ENCODE measurements at regions not wholly inside any gene's neighbourhood (a gene's known extent, or its start where the extent isn't known, plus 50 kb on each side); places are given as distances from the start of the nearest gene placed in this dataset.
A peak's percentile ranks its signal among the peaks of the same experiment; 100 is the strongest.
"Not testable (repeated sequence)": the region's sequence is repeated elsewhere in the genome, so short reads cannot be mapped to it uniquely, and the experiment has no call there.

DNA sequence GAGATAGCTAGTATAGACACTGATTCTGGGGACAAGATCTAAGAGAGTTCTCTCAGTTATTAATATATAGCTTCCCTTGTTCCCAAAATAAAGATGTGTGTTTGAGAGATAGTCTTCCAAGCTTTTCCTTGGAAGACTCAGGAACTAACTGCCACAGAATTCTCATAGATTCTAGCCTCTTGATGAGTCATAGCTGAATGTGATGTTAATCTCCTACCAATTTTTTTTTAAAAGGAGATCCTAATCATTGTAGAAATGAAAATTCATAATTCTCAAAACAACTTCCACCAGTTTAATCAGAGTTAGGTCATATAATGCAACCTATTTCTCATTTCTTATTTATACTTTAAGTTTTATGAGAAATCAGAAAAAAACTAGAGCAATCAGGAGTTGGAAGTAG, 148.8 kb downstream of the JRKL start:
- H3K9me3 Mint-ChIP-seq (ENCODE audit: low read depth): no peaks in the 10 kb centered on the region
- no peak overlapping the region for H3K27ac Mint-ChIP-seq
- no peaks in the 10 kb centered on the region for H3K36me3 Mint-ChIP-seq
- no peak for ATAC-seq
- no peak overlapping the region for H3K4me3 Mint-ChIP-seq
- CTCF ChIA-PET: no interaction called here
- peaks cover 4% of the 10 kb centered on the region for H3K27me3 Mint-ChIP-seq
- DNase-seq: no peak
- no peaks in the 10 kb centered on the region for H3K4me1 Mint-ChIP-seq

DNA sequence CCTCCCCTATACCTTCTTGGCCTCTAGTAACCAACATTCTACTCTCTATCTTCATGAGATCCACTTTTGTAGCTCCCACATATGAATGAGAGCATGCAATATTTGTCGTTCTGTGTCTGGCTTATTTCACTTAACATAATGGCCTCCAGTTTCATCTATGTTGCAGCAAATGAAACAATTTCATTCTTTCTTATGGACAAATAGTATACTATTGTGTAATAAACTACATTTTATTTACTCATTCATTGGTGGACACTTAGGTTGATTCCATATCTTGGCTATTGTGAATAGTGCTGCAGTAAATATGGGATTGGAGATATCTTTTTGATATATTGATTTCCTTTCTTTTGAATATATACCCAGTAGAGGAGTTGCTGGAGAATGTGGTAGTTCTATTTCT, 151.1 kb downstream of the JRKL start:
- Mint-ChIP-seq H3K36me3 (no peaks in the 10 kb centered on the region), H3K4me3 (no peak overlapping the region), H3K27me3 (peaks cover 4% of the 10 kb centered on the region), H3K9me3 (ENCODE audit: low read depth) (no peaks in the 10 kb centered on the region), H3K27ac (no peak overlapping the region), H3K4me1 (no peaks in the 10 kb centered on the region)
- ATAC-seq (no peak), DNase-seq (no peak)
- CTCF ChIA-PET: no interaction called here

DNA sequence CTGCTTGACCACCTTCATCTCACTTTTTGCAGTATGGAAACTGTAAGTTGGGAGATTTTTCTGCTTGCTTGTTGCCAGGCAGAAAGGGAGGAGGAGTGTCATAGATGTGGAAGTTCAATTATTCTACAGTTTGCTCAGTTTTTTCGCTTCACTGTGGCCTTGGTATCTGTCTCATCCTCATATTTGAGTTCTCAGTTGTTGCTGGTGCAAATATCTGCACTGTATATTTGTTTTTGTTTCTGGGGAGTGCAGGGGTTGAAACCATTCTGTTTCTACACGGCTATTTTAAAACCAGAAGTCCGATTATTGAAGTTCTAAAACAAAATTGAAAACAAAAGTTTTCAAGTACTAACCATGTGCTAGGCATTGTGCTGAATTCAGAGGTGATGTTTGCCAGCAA, 153.4 kb downstream of the JRKL start:
- no peaks in the 10 kb centered on the region for H3K36me3 Mint-ChIP-seq
- no peaks in the 10 kb centered on the region for H3K9me3 Mint-ChIP-seq (ENCODE audit: low read depth)
- DNase-seq: no peak
- H3K4me3 Mint-ChIP-seq: no peak overlapping the region
- H3K27me3 Mint-ChIP-seq: peaks cover 4% of the 10 kb centered on the region
- CTCF ChIA-PET: no interaction called here
- ATAC-seq: no peak
- H3K27ac Mint-ChIP-seq: no peak overlapping the region
- no peaks in the 10 kb centered on the region for H3K4me1 Mint-ChIP-seq

DNA sequence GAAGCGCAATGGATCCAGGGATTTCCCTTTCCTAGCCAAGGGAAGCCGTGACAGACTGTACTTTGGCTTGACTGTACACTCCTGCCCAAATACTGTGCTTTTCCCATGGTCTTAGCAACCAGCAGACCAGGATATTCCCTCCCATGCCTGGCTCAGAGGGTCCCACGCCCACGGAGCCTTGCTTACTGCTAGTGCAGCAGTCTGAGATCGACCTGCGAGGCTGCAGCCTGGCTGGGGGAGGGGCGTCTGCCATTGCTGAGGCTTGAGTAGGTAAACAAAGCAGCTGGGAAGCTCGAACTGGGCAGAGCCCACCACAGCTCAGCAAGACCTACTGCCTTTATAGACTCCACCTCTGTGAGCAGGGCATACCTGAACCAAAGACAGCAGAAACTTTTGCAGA, 155.4 kb downstream of the JRKL start:
- H3K27ac Mint-ChIP-seq; H3K9me3 Mint-ChIP-seq (ENCODE audit: low read depth); H3K27me3 Mint-ChIP-seq; H3K36me3 Mint-ChIP-seq; CTCF ChIA-PET; H3K4me1 Mint-ChIP-seq; H3K4me3 Mint-ChIP-seq; ATAC-seq; DNase-seq: not testable (repeated sequence)

DNA sequence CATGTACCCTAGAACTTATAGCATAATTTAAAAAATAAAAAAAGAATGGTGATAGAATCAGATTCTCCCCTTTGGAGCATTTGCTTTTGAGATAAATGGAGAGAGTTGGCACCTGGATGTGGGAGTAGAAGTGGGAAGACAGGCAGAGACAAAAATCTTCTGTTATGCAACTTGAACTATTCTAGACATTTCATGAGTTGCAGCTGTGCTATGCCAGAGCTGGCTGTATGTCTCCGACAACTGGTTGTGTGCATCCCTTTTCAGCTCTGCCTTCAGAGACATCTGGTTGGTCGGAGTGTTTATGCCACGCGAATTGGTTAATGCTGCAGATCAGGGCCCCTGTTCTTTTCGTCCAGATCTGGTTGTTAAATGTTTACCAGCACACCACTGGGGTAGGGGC, 161.3 kb downstream of the JRKL start:
- ATAC-seq: no peak
- no peaks in the 10 kb centered on the region for H3K9me3 Mint-ChIP-seq (ENCODE audit: low read depth)
- H3K4me3 Mint-ChIP-seq: no peak overlapping the region
- CTCF ChIA-PET: no interaction called here
- no peak for DNase-seq
- no peaks in the 10 kb centered on the region for H3K36me3 Mint-ChIP-seq
- no peaks in the 10 kb centered on the region for H3K4me1 Mint-ChIP-seq
- H3K27ac Mint-ChIP-seq: no peak overlapping the region
- no peaks in the 10 kb centered on the region for H3K27me3 Mint-ChIP-seq

DNA sequence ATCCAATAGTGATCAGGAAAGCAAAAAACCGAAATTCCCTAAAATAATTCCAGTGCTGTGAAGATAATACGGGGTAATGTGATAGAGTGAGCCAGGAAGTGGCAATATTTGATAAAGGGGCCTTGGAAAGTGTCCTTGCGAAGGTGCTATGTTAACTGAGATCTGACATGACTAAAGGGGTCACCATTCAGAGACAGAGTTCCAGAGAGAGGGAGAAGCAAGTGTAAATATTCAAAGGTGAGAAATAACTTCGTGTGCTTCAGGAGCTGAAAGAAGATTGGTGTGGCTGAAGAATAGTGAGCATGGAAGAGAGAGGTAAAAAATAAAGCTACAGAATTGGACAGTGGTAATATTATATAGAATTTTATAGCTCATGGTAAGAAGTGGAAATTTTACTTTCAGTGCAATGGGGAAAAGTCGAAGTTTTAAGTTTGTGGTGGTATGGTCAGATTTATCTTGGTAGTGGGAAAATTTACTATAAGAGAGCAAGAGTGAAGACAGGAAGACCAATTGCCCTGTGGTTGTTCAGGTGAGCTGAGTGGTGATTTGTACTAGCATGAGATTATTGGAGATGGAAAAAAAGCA, 164.5 kb downstream of the JRKL start:
- H3K4me1 Mint-ChIP-seq: no peaks in the 10 kb centered on the region
- H3K9me3 Mint-ChIP-seq (ENCODE audit: low read depth): no peaks in the 10 kb centered on the region
- DNase-seq (no peak), ATAC-seq (no peak)
- CTCF ChIA-PET: interaction anchor here (0.8 to 1.7 kb wide), 2 partner anchors 91 to 219 kb away, joined by 3 to 8 read pairs; no protein-coding TSS in a partner anchor
- no peaks in the 10 kb centered on the region for H3K27me3 Mint-ChIP-seq
- no peak overlapping the region for H3K4me3 Mint-ChIP-seq
- H3K27ac Mint-ChIP-seq: no peak overlapping the region
- no peaks in the 10 kb centered on the region for H3K36me3 Mint-ChIP-seq

DNA sequence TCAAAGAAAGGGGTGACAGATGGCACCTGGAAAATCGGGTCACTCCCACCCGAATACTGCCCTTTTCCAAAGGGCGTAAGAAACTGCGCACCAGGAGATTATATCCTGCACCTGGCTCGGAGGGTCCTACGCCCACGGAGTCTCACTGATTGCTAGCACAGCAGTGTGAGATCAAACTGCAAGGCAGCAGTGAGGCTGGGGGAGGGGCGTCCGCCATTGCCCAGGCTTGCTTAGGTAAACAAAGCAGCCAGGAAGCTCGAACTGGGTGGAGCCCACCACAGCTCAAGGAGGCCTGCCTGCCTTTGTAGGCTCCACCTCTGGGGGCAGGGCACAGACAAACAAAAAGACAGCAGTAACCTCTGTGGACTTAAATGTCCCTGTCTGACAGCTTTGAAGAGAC, 166.0 kb downstream of the JRKL start:
- ATAC-seq; DNase-seq; H3K4me1 Mint-ChIP-seq; H3K27ac Mint-ChIP-seq; H3K9me3 Mint-ChIP-seq (ENCODE audit: low read depth); H3K27me3 Mint-ChIP-seq; CTCF ChIA-PET; H3K4me3 Mint-ChIP-seq; H3K36me3 Mint-ChIP-seq: not testable (repeated sequence)

DNA sequence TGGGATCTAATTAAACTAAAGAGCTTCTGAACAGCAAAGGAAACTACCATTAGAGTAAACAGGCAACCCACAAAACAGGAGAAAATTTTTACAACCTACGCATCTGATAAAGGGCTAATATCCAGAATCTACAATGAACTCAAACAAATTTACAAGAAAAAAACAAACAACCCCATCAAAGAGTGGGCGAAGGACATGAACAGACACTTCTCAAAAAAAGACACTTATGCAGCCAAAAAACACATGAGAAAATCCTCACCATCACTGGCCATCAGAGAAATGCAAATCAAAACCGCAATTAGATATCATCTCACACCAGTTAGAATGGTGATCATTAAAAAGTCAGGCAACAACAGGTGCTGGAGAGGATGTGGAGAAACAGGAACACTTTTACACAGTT, 170.9 kb downstream of the JRKL start:
- H3K27ac Mint-ChIP-seq; H3K36me3 Mint-ChIP-seq; ATAC-seq; H3K27me3 Mint-ChIP-seq; H3K4me3 Mint-ChIP-seq; H3K9me3 Mint-ChIP-seq (ENCODE audit: low read depth); CTCF ChIA-PET; H3K4me1 Mint-ChIP-seq; DNase-seq: not testable (repeated sequence)

DNA sequence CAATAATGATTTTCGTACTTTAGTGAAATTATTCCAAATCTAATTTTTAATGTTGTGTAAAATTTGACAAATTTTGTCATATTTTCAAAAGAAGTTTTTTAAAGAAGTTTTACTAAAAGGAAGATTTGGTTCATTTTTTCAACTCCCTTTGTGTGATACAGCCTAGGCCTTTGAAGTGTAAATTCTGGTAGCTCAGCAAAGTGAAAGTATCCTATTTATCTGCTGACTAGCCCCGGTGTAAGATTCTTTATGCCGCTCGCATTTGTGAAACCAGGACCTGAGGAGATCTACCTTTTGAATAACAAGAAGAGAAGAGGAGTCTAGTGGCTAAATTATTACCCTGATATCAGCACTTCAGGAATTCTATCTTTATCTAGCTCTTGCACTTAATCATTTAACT, 177.4 kb downstream of the JRKL start:
- ATAC-seq (peak; percentile 53), DNase-seq (no peak)
- H3K9me3 Mint-ChIP-seq (ENCODE audit: low read depth): no peaks in the 10 kb centered on the region
- H3K27ac Mint-ChIP-seq: no peak overlapping the region
- no peaks in the 10 kb centered on the region for H3K36me3 Mint-ChIP-seq
- CTCF ChIA-PET: no interaction called here
- H3K4me3 Mint-ChIP-seq: no peak overlapping the region
- no peaks in the 10 kb centered on the region for H3K4me1 Mint-ChIP-seq
- no peaks in the 10 kb centered on the region for H3K27me3 Mint-ChIP-seq

DNA sequence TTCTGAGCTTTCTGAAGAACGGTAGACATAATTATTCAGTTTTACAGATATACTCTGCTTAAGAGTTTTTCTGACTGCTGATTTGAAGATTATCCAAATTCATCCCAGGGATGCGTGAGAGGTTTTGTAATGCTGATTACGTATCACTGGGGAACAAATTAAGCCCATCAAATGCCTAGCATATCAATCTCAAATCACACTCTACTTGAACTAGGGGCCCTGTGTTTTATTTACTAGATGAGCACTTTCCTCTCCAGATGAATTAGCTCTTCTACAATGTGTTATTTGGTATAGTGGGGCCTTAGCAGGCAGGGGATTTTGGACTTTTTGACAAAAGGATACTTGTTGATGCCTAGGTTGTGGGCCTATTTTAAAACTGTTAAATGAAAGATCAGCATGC, 177.9 kb downstream of the JRKL start:
- Mint-ChIP-seq H3K9me3 (ENCODE audit: low read depth) (no peaks in the 10 kb centered on the region), H3K4me3 (no peak overlapping the region), H3K27me3 (no peaks in the 10 kb centered on the region), H3K4me1 (no peaks in the 10 kb centered on the region), H3K36me3 (no peaks in the 10 kb centered on the region), H3K27ac (no peak overlapping the region)
- CTCF ChIA-PET: no interaction called here
- DNase-seq (no peak), ATAC-seq (peak; percentile 30)

DNA sequence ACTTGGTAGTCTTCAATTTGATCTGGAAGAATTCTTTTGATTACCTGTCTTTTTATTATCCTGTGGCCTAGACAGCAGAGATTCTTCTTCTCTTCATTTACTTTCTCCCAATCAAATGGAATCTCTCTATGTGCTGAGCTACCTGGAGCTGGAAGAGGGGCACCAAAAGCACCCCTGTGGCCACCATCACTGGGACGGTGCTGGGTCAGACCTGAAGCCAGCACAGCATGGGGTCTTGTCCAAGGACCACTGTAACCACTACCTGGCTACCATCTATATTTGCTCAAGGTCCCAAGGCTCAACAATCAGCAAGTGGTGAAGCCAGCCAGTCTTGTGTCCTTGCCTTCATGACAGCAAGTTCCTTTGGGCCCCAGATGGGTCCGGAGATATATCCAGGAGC, 186.6 kb downstream of the JRKL start:
- CTCF ChIA-PET: no interaction called here
- Mint-ChIP-seq H3K4me1 (no peaks in the 10 kb centered on the region), H3K4me3 (no peak overlapping the region), H3K9me3 (ENCODE audit: low read depth) (no peaks in the 10 kb centered on the region), H3K27me3 (no peaks in the 10 kb centered on the region), H3K36me3 (no peaks in the 10 kb centered on the region), H3K27ac (no peak overlapping the region)
- DNase-seq (no peak), ATAC-seq (no peak)

DNA sequence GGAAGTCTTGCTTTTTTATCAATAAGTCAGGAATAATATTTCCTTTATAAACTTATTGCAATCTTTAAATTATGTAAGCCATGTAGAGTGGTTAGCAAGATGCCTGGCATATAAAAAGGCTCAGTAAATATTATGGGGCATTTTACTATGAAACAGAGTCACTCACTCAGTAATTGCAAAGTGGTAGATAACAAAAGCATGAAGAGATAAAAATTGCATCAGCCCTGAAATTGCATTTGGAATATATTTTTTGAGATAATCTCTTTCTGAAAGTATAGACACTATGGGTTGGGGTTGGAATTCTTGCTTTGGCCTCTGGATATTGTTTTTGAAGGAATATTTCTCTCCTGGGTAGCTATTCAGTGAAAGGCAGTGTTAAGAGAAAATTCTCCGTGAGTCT, 188.6 kb downstream of the JRKL start:
- no peaks in the 10 kb centered on the region for H3K36me3 Mint-ChIP-seq
- no peaks in the 10 kb centered on the region for H3K9me3 Mint-ChIP-seq (ENCODE audit: low read depth)
- no peaks in the 10 kb centered on the region for H3K27me3 Mint-ChIP-seq
- ATAC-seq (no peak), DNase-seq (no peak)
- no peaks in the 10 kb centered on the region for H3K4me1 Mint-ChIP-seq
- no peak overlapping the region for H3K4me3 Mint-ChIP-seq
- CTCF ChIA-PET: no interaction called here
- H3K27ac Mint-ChIP-seq: no peak overlapping the region

DNA sequence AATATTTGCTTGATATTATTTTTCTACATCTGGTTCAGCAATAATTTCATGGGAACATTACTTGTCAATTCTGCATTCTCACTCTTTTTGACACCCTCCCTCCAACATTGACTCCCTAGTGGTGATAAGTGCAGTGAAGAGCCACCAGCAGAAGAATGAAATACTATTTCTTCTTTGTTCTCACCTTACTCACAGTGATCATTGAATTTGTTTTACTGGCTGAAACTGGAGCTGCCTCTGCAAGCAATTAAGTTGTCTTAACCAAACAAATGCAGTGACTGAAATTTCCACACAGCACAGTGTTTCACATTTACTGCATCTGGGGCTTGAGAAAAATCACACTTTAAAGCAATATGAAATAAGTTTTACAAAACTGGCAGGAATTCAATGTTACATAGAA, 189.8 kb downstream of the JRKL start:
- Mint-ChIP-seq H3K4me3 (no peak overlapping the region), H3K36me3 (no peaks in the 10 kb centered on the region), H3K4me1 (no peaks in the 10 kb centered on the region), H3K9me3 (ENCODE audit: low read depth) (no peaks in the 10 kb centered on the region), H3K27me3 (no peaks in the 10 kb centered on the region), H3K27ac (no peak overlapping the region)
- DNase-seq (no peak), ATAC-seq (no peak)
- CTCF ChIA-PET: no interaction called here

DNA sequence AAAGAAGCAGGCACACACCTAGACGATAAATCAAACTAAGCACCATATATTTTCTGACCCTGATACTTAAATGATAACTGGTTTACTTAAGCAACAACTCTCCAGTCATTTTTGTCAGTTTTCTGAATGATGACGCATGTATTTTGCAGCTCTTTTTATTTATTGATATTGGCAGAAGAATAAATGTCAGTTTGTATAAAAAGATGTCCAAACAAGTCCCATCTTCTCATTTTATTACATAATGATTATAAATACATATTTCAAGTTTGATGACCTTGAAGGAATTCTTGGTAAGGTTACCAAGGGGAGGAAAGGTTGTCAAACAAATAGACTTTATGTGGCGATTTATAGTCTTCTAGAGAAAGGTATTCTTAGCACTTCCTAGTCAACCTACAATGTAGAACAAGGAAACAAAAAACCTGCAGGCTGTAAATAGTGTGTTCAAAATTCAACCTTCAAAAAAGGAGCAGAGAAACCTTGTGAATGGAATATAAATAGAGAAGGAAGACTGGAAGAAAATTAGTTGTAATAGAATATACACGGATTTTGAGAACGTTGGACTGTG, 190.7 kb downstream of the JRKL start:
- no peaks in the 10 kb centered on the region for H3K27me3 Mint-ChIP-seq
- no peak for ATAC-seq
- no peak overlapping the region for H3K4me3 Mint-ChIP-seq
- no peaks in the 10 kb centered on the region for H3K9me3 Mint-ChIP-seq (ENCODE audit: low read depth)
- DNase-seq: no peak
- no peak overlapping the region for H3K27ac Mint-ChIP-seq
- no peaks in the 10 kb centered on the region for H3K4me1 Mint-ChIP-seq
- CTCF ChIA-PET: no interaction called here
- H3K36me3 Mint-ChIP-seq: no peaks in the 10 kb centered on the region

All from activated CD8-positive, alpha-beta memory T cell treated with anti-CD3 and anti-CD28 coated beads, Interleukin-2, amount 10 ng/mL, durations not matched to agents 7 days and 5 days (primary cell).